ENCODE measurements at regions not wholly inside any gene's neighbourhood (a gene's known extent, or its start where the extent isn't known, plus 50 kb on each side); places are given as distances from the start of the nearest gene placed in this dataset.

DNA sequence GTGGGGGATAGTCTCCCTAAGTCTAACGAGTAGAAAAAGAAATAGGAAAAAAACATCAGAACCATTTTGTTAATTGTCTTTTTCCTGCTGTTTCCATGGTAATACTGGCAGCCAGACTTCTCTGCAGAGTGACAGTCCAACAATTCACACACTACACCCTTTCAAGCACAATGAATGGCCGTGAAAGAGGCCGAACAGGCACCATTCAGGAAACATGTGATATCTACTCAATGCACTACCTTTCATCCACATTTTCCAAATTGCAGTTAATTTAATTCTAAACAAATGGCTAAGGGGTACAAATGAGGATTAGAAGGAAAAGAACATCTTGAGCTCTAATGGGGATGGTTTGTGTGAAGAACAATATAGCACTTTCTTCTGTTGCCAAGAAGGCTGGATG is 358.5 kb upstream of the ANKRD30A start:
- Histone ChIP-seq H2AFZ (ENCODE audit: low read length) (no peak overlapping the region), H3K18ac (ENCODE audit: low read length) (no peak overlapping the region), H3K9ac (ENCODE audit: low read depth, low read length, poor library complexity) (no peak overlapping the region), H2BK120ac (ENCODE audit: low read depth, low read length) (no peak overlapping the region), H2BK12ac (ENCODE audit: low read length) (no peak overlapping the region), H3K14ac (ENCODE audit: low read length) (no peak overlapping the region), H3K27ac (replicated peaks; ENCODE audit: low read length) (peak overlapping the region; percentile 93), H3K79me1 (ENCODE audit: low read depth, low read length) (no peaks in the 10 kb centered on the region), H3K23ac (ENCODE audit: low read depth, low read length, poor library complexity) (no peak overlapping the region), H2BK5ac (ENCODE audit: low read length) (no peak overlapping the region), H3K4me3 (ENCODE audit: low read length in 2 of 2) (no peak overlapping the region), H3K9me3 (replicated peaks in 1 of 2; ENCODE audit: control insufficient read depth in 2 of 2, insufficient read depth in 1 of 2, low read depth in 1 of 2, low read length in 2 of 2) (no peaks in the 10 kb centered on the region), H2BK15ac (ENCODE audit: low read length) (no peak overlapping the region), H4K91ac (ENCODE audit: low read depth, low read length, poor library complexity) (no peak overlapping the region), H4K8ac (ENCODE audit: low read depth, low read length) (no peak overlapping the region), H3K4me1 (ENCODE audit: control insufficient read depth in 2 of 2, insufficient read depth in 1 of 2, low read depth in 1 of 2, low read length in 2 of 2) (peaks cover 2 to 5% of the 10 kb centered on the region in 2 donors), H2AK5ac (ENCODE audit: low read depth, low read length) (no peak overlapping the region), H3K27me3 (ENCODE audit: control insufficient read depth in 3 of 3, insufficient read depth in 3 of 3, low read depth in 1 of 3, low read length in 3 of 3) (no peaks in the 10 kb centered on the region), H3K36me3 (replicated peaks in 1 of 2; ENCODE audit: control insufficient read depth in 2 of 2, insufficient read depth in 2 of 2, low read length in 2 of 2) (no peaks in the 10 kb centered on the region), H3K4me2 (ENCODE audit: insufficient read depth, low read length, poor library complexity, severe bottlenecking) (no peak overlapping the region), H3K4ac (ENCODE audit: low read length) (no peak overlapping the region)
- DNase-seq (ENCODE audit: low spot score): peak; percentile 66
- WGBS, 2 donors (ENCODE audit: extremely low coverage in 2 of 2, insufficient read length in 2 of 2, insufficient replicate concordance in 1 of 2): no CpG with 5 or more reads among the region's 3 CpGs

DNA sequence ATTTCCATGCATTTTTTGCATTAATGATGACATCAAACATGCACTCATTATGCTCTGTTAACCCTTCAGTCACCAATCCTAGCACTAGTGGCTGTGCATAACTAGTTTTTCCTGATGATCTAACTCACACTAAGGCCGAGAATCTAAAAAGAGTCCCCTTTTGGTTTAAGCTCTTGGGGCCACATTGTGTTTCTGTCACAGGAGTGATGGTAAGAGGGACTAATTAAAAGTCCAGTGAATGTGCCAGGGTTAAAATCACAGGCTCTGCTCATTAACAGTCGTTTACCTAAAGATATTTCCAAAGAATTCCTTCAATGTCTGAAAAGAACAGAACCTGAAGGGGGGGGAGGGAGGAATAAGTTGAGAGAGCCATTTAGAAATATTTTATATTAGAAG is 359.0 kb upstream of the ANKRD30A start:
- Histone ChIP-seq H2BK12ac (ENCODE audit: low read length) (no peak overlapping the region), H3K14ac (ENCODE audit: low read length) (no peak overlapping the region), H2AFZ (ENCODE audit: low read length) (no peak overlapping the region), H3K79me1 (ENCODE audit: low read depth, low read length) (no peaks in the 10 kb centered on the region), H4K8ac (ENCODE audit: low read depth, low read length) (no peak overlapping the region), H2BK5ac (ENCODE audit: low read length) (no peak overlapping the region), H3K4me2 (ENCODE audit: insufficient read depth, low read length, poor library complexity, severe bottlenecking) (no peak overlapping the region), H3K18ac (ENCODE audit: low read length) (no peak overlapping the region), H3K27ac (replicated peaks; ENCODE audit: low read length) (peak overlapping the region; percentile 93), H3K4ac (ENCODE audit: low read length) (no peak overlapping the region), H2BK120ac (ENCODE audit: low read depth, low read length) (no peak overlapping the region), H3K4me1 (ENCODE audit: control insufficient read depth in 2 of 2, insufficient read depth in 1 of 2, low read depth in 1 of 2, low read length in 2 of 2) (peaks cover 2 to 5% of the 10 kb centered on the region in 2 donors), H3K23ac (ENCODE audit: low read depth, low read length, poor library complexity) (no peak overlapping the region), H2BK15ac (ENCODE audit: low read length) (no peak overlapping the region), H3K9me3 (replicated peaks in 1 of 2; ENCODE audit: control insufficient read depth in 2 of 2, insufficient read depth in 1 of 2, low read depth in 1 of 2, low read length in 2 of 2) (no peaks in the 10 kb centered on the region), H3K27me3 (ENCODE audit: control insufficient read depth in 3 of 3, insufficient read depth in 3 of 3, low read depth in 1 of 3, low read length in 3 of 3) (no peaks in the 10 kb centered on the region), H3K9ac (ENCODE audit: low read depth, low read length, poor library complexity) (no peak overlapping the region), H4K91ac (ENCODE audit: low read depth, low read length, poor library complexity) (no peak overlapping the region), H3K36me3 (replicated peaks in 1 of 2; ENCODE audit: control insufficient read depth in 2 of 2, insufficient read depth in 2 of 2, low read length in 2 of 2) (no peaks in the 10 kb centered on the region), H2AK5ac (ENCODE audit: low read depth, low read length) (no peak overlapping the region), H3K4me3 (ENCODE audit: low read length in 2 of 2) (no peak overlapping the region)
- WGBS, 2 donors (ENCODE audit: extremely low coverage in 2 of 2, insufficient read length in 2 of 2, insufficient replicate concordance in 1 of 2): no CpG with 5 or more reads among the region's 2 CpGs
- peak; percentile 27 for DNase-seq (ENCODE audit: low spot score)

DNA sequence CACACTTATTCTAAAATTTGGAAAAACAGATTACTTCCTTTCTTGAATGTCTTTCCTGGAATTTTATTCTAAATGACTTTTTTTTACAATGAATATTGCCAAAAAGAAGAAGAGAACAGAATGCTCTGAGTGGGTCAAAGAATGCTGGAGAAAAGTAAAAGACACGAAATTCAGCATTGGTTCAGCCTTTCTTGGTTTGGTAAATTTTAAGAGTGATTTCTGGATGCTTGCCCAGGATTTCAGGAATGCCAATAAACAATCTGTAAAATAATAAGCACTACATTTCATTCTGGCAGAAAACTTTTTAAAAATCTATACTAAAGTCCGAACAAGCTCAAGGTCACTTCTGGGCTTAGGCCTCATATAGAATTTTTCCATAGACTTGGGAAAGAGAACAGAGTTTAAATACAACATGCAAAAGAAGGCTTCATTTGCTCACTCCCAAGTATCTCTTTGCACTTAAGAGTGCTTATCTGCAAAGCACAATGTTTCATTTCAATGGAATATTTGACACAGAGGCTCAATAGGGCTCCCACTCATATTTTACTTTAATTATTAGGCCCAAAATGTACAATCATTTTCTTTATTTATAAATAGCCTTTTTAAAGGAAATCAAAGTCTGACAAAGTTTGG is 359.5 kb upstream of the ANKRD30A start:
- DNase-seq (ENCODE audit: low spot score): no peak
- no peak overlapping the region for H2AK5ac ChIP-seq (ENCODE audit: low read depth, low read length)
- no peak overlapping the region for H2BK5ac ChIP-seq (ENCODE audit: low read length)
- H3K9ac ChIP-seq (ENCODE audit: low read depth, low read length, poor library complexity): no peak overlapping the region
- no peaks in the 10 kb centered on the region for H3K9me3 ChIP-seq (replicated peaks in 1 of 2; ENCODE audit: control insufficient read depth in 2 of 2, insufficient read depth in 1 of 2, low read depth in 1 of 2, low read length in 2 of 2)
- no peak overlapping the region for H3K4ac ChIP-seq (ENCODE audit: low read length)
- H3K4me2 ChIP-seq (ENCODE audit: insufficient read depth, low read length, poor library complexity, severe bottlenecking): no peak overlapping the region
- H4K91ac ChIP-seq (ENCODE audit: low read depth, low read length, poor library complexity): no peak overlapping the region
- H3K36me3 ChIP-seq (replicated peaks in 1 of 2; ENCODE audit: control insufficient read depth in 2 of 2, insufficient read depth in 2 of 2, low read length in 2 of 2): no peaks in the 10 kb centered on the region
- H2AFZ ChIP-seq (ENCODE audit: low read length): no peak overlapping the region
- no peak overlapping the region for H2BK15ac ChIP-seq (ENCODE audit: low read length)
- H3K27ac ChIP-seq (replicated peaks; ENCODE audit: low read length): peak overlapping the region; percentile 93
- H4K8ac ChIP-seq (ENCODE audit: low read depth, low read length): no peak overlapping the region
- no peak overlapping the region for H3K23ac ChIP-seq (ENCODE audit: low read depth, low read length, poor library complexity)
- no peak overlapping the region for H3K18ac ChIP-seq (ENCODE audit: low read length)
- no peak overlapping the region for H3K14ac ChIP-seq (ENCODE audit: low read length)
- H3K4me3 ChIP-seq (ENCODE audit: low read length in 2 of 2): no peak overlapping the region
- no CpG with 5 or more reads among the region's 2 CpGs for WGBS, 2 donors (ENCODE audit: extremely low coverage in 2 of 2, insufficient read length in 2 of 2, insufficient replicate concordance in 1 of 2)
- H3K27me3 ChIP-seq (ENCODE audit: control insufficient read depth in 3 of 3, insufficient read depth in 3 of 3, low read depth in 1 of 3, low read length in 3 of 3): no peaks in the 10 kb centered on the region
- peaks cover 2 to 5% of the 10 kb centered on the region in 2 donors for H3K4me1 ChIP-seq (ENCODE audit: control insufficient read depth in 2 of 2, insufficient read depth in 1 of 2, low read depth in 1 of 2, low read length in 2 of 2)
- no peaks in the 10 kb centered on the region for H3K79me1 ChIP-seq (ENCODE audit: low read depth, low read length)
- H2BK12ac ChIP-seq (ENCODE audit: low read length): no peak overlapping the region
- no peak overlapping the region for H2BK120ac ChIP-seq (ENCODE audit: low read depth, low read length)

DNA sequence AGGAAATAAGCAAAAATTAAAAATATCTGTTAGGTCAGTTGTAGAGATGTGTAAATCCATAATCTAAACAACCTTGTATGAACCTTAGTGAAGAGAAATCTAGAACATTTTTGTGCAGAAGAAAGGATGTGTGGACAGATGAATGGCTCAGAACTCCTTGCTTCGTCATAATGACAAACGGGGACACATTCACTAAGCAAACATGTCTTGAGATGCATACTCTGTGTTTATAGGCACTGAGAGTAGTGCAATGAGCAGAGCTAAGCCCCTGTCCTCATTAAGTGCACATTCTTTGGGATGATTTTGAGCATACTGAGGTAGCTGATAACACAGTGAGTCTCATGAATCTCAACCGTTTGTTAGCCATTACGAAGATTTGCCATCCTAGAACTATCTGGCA is 360.6 kb upstream of the ANKRD30A start:
- Histone ChIP-seq H3K4ac (ENCODE audit: low read length) (no peak overlapping the region), H2AK5ac (ENCODE audit: low read depth, low read length) (no peak overlapping the region), H3K18ac (ENCODE audit: low read length) (no peak overlapping the region), H2BK12ac (ENCODE audit: low read length) (no peak overlapping the region), H2BK15ac (ENCODE audit: low read length) (no peak overlapping the region), H2AFZ (ENCODE audit: low read length) (no peak overlapping the region), H2BK120ac (ENCODE audit: low read depth, low read length) (no peak overlapping the region), H3K9me3 (replicated peaks in 1 of 2; ENCODE audit: control insufficient read depth in 2 of 2, insufficient read depth in 1 of 2, low read depth in 1 of 2, low read length in 2 of 2) (no peaks in the 10 kb centered on the region), H3K79me1 (ENCODE audit: low read depth, low read length) (no peaks in the 10 kb centered on the region), H3K4me2 (ENCODE audit: insufficient read depth, low read length, poor library complexity, severe bottlenecking) (no peak overlapping the region), H3K23ac (ENCODE audit: low read depth, low read length, poor library complexity) (no peak overlapping the region), H3K36me3 (replicated peaks in 1 of 2; ENCODE audit: control insufficient read depth in 2 of 2, insufficient read depth in 2 of 2, low read length in 2 of 2) (no peaks in the 10 kb centered on the region), H4K8ac (ENCODE audit: low read depth, low read length) (no peak overlapping the region), H3K27ac (replicated peaks; ENCODE audit: low read length) (peak overlapping the region; percentile 3), H3K14ac (ENCODE audit: low read length) (no peak overlapping the region), H2BK5ac (ENCODE audit: low read length) (no peak overlapping the region), H3K4me3 (ENCODE audit: low read length in 2 of 2) (no peak overlapping the region), H3K9ac (ENCODE audit: low read depth, low read length, poor library complexity) (no peak overlapping the region), H4K91ac (ENCODE audit: low read depth, low read length, poor library complexity) (no peak overlapping the region), H3K27me3 (ENCODE audit: control insufficient read depth in 3 of 3, insufficient read depth in 3 of 3, low read depth in 1 of 3, low read length in 3 of 3) (no peaks in the 10 kb centered on the region), H3K4me1 (ENCODE audit: control insufficient read depth in 2 of 2, insufficient read depth in 1 of 2, low read depth in 1 of 2, low read length in 2 of 2) (peaks cover 2 to 5% of the 10 kb centered on the region in 2 donors)
- no CpG with 5 or more reads among the region's 4 CpGs for WGBS, 2 donors (ENCODE audit: extremely low coverage in 2 of 2, insufficient read length in 2 of 2, insufficient replicate concordance in 1 of 2)
- DNase-seq (ENCODE audit: low spot score): no peak

All from neuronal stem cell (in vitro differentiated cells).